ENCODE measurements at regions not wholly inside any gene's neighbourhood (a gene's known extent, or its start where the extent isn't known, plus 50 kb on each side); places are given as distances from the start of the nearest gene placed in this dataset.
"Not testable (repeated sequence)": the region's sequence is repeated elsewhere in the genome, so short reads cannot be mapped to it uniquely, and the experiment has no call there.

- DNase-seq = no peak
Observed at GRCh38 chr6:112591329-112591728, 244.2 kb downstream of the RFPL4B start.

GRCh38 chr6:112592159-112592558 is 245.0 kb downstream of the RFPL4B start:
- no peak for DNase-seq

DNA sequence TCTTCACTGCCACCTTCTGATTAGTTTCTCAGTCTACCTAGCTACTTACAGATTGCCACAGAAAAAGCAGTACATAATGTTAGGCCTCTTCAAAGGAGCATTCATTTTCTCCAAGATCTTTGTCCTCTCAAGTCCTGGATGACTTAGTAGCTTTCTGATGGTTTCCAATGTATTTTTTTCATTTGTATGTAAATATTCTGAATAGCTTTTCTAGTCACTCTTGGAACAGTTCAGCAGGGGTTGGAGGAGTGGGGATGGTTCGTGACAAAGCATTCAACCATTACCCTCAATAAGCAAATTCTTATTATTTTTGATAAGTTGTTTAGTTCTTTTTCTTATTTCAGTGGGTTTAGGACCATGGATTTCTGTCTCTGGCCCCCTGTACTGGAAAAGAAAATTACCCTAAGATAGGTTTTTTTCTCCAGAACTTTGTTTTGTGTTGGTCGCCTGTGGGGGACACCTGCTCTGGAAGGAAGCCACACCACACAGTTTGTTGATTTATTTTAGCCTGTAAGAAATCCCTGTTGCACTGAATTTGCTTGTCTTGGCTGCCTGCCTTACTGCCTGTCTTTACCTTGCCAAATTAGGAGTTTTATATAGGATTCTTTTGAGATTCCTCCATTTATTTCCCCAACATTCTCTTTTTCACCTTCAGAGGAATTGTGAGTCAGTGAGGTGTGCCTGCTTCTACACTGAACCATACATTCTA is 247.9 kb downstream of the RFPL4B start:
- peak; percentile 2 for DNase-seq

GRCh38 chr6:112595841-112596240 is 248.7 kb downstream of the RFPL4B start:
- no peak for DNase-seq

- no peak for DNase-seq
Observed at GRCh38 chr6:112597176-112597575, 250.0 kb downstream of the RFPL4B start.

GRCh38 chr6:112600168-112600567 is 253.0 kb downstream of the RFPL4B start:
- no peak for DNase-seq

GRCh38 chr6:112603726-112604125 is 256.6 kb downstream of the RFPL4B start:
- DNase-seq = no peak

- DNase-seq = no peak
Observed at GRCh38 chr6:112606656-112607435, 259.7 kb downstream of the RFPL4B start.

DNA sequence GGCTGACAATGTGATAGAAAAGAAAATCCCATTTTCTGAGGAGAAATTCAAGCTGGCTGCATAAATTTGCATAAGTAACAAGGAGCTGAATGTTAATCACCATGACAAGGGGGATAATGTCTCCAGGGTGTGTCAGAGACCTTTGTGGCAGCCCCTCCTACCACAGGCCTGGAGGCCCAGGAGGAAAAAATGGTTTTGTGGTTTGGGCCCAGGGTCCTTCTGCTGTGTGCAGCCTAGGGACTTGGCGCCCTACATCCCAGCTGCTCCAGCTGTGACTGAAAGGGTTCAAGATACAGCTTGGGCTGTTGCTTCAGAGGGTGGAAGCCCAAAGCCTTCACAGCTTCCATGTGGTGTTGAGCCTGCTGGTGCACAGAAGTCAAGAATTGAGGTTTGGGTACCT is 261.8 kb downstream of the RFPL4B start:
- DNase-seq = not testable (repeated sequence)

GRCh38 chr6:112613410-112613809 is 266.3 kb downstream of the RFPL4B start:
- DNase-seq = no peak

GRCh38 chr6:112618849-112619248 is 271.7 kb downstream of the RFPL4B start:
- DNase-seq = no peak

DNA sequence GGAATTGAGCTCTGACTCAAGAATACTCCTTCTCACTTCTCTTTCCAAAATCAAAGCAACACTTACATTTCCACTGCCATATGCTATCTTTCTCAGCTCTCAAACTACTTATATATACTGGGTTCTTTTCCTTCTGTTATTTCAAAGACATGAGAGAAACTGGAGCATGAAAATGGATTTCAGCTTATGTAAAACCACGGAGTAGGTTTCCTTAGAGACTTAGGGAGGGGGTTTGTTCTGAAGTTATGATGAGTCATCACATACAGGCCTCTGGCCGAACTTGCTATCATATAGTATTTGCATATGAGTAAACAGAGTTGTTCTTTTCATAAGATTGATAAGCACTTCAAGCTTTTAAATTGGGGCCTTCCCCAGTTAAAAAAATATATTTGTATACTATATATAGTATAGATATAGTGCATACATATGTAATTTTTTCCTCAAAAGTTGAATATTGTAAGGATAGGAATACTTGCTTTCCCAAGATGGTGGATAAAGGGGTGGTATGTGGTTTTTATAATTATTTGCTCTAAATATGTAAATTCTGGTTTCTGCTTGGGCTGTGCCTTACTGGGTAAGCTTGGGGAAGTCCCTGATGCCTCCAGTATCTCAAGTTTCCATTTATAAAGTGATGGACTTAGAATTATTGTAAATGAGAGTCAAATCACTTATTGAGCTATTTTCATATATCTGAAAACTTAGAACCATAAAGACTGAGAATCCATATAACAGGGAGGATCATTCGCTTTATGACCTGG is 273.9 kb downstream of the RFPL4B start:
- DNase-seq = no peak

DNA sequence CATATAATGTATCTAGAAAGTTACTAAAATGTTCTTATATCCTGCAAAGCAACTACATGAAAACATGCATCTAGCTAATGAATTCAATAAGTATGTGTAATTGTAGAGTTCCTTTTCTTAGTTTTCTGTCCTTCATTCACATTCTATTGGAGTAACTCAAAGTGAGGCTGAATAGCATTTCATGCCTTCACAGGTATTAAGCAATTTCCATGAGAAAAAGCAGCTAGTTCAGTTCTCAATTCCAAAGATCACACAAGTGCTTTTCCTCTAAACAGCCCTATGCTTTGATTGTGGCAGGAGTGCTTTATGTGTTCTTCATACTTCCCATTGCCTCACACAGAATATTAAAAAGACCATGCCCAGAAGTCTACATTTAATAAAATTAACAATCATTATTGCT is 274.9 kb downstream of the RFPL4B start:
- no peak for DNase-seq

DNA sequence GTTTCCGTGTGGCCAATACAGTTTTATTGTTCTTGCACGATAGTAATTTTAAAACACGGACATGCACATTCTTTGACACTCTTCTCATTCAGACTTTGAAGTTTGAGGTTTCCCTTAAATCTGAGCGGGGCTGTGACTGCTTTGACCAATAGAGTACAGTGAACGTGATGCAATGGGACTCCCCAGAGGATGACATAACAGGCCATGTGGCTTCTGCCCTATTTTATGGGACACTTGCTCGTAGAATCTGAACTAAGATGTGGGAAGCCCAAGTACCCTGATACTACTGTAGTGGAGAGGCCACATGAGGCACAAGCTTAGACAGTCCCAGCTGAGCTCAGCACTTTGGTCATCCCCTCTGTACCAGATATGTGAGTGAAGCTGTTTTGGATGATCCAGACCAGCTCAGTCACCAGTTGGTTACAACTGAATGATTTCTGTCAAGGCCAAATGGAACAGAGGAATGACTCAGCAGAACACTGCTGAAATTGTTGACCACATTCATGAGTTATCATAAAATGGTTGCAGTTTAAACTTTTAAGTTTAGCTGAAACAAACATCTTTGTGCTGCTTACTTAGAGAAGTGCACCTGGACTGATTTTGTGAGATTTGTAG is 279.4 kb downstream of the RFPL4B start:
- DNase-seq = no peak

- DNase-seq = no peak
Observed at GRCh38 chr6:112634376-112634775, 287.2 kb downstream of the RFPL4B start.

GRCh38 chr6:112636650-112637262 is 289.6 kb downstream of the RFPL4B start:
- DNase-seq = no peak

- no peak for DNase-seq
Observed at GRCh38 chr6:112639391-112639831, 292.3 kb downstream of the RFPL4B start.

GRCh38 chr6:112640891-112641290 is 293.8 kb downstream of the RFPL4B start:
- no peak for DNase-seq

GRCh38 chr6:112649853-112650252 is 302.7 kb downstream of the RFPL4B start:
- no peak for DNase-seq

DNA sequence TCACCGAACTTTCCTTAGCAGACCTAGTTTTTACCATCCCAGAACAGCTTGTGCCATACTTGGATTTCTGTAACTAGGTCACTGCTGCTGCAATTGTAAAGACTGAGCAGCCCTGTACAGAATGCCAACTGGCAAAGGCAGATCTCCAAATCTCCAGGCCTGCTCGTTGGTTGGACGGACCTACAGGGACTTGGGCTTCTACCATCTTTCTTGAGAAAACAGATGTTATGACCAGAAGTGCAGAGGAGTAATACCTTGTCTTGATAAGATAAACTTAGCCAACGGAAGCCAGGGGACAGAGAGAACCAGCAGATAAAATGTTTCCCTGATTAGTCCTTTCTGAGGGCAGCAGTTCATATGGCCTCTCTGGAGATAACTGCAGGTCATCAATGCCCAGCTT is 304.1 kb downstream of the RFPL4B start:
- no peak for DNase-seq

DNA sequence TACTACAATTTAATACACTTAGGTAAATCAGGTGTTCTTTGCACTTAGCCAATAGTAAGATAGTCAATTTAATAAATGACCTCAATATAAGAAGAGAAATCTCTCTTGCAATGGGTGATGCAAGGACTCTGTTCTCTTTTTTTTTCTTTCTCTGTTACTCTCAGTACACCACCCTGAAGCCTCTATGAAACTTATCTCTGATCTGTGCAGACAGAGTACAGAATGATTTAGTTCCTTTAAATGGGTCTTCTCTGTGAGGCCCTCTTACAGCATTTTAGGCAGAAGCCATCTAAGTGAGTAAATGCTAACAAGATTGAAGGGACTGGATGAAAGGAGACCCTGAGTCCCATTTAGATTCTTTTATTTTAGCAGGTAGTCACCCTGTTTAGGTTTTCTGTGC is 312.8 kb downstream of the RFPL4B start:
- no peak for DNase-seq

- DNase-seq = no peak
Observed at GRCh38 chr6:112660626-112661025, 313.5 kb downstream of the RFPL4B start.

GRCh38 chr6:112663698-112664097 is 316.6 kb downstream of the RFPL4B start:
- no peak for DNase-seq

Data from NCI-H446 treated with DMSO at 0.1 percent for 48 hours (cell line).